Activated CD4-positive, alpha-beta T cell treated with anti-CD3 and anti-CD28 coated beads for 48 hours (primary cell): ENCODE measurements at regions not wholly inside any gene's neighbourhood (a gene's known extent, or its start where the extent isn't known, plus 50 kb on each side); places are given as distances from the start of the nearest gene placed in this dataset.
"Not testable (repeated sequence)": the region's sequence is repeated elsewhere in the genome, so short reads cannot be mapped to it uniquely, and the experiment has no call there.

ENCODE experiments used
- DNase-seq: peaks from one replicate; pipeline ENCODE4 v3.0.0-alpha.2; 2020

GRCh38 chr21:15558884-15559283, 170.9 kb upstream of the USP25 start:
- no peak for DNase-seq

GRCh38 chr21:15559660-15560059, 170.1 kb upstream of the USP25 start:
- DNase-seq, result no peak

GRCh38 chr21:15560383-15561056, 169.3 kb upstream of the USP25 start:
- DNase-seq, result peak; percentile 14

- no peak for DNase-seq
These were observed 167.0 kb upstream of the USP25 start for GRCh38 chr21:15562748-15563147.

- no peak for DNase-seq
These were observed 164.9 kb upstream of the USP25 start for GRCh38 chr21:15564907-15565306.

GRCh38 chr21:15566703-15567102, 163.1 kb upstream of the USP25 start:
- DNase-seq, result no peak

GRCh38 chr21:15567191-15567590, 162.6 kb upstream of the USP25 start:
- no peak for DNase-seq

GRCh38 chr21:15568516-15568915, 161.3 kb upstream of the USP25 start:
- no peak for DNase-seq

GRCh38 chr21:15586752-15587427, 142.9 kb upstream of the USP25 start:
- no peak for DNase-seq

- no peak for DNase-seq
These were observed 137.4 kb upstream of the USP25 start for GRCh38 chr21:15592271-15592860.

- no peak for DNase-seq
These were observed 136.8 kb upstream of the USP25 start for GRCh38 chr21:15592957-15593356.

GRCh38 chr21:15601390-15601789, 128.4 kb upstream of the USP25 start:
- DNase-seq, result no peak

GRCh38 chr21:15604413-15604812, 125.4 kb upstream of the USP25 start:
- no peak for DNase-seq

- DNase-seq, result no peak
These were observed 115.0 kb upstream of the USP25 start for GRCh38 chr21:15614766-15615165.

- no peak for DNase-seq
These were observed 112.8 kb upstream of the USP25 start for GRCh38 chr21:15616864-15617574.

- no peak for DNase-seq
These were observed 111.8 kb upstream of the USP25 start for GRCh38 chr21:15617964-15618363.

GRCh38 chr21:15620892-15621291, 108.9 kb upstream of the USP25 start:
- DNase-seq, result no peak

GRCh38 chr21:15624646-15625045, 105.1 kb upstream of the USP25 start:
- DNase-seq, result no peak

- no peak for DNase-seq
These were observed 104.4 kb upstream of the USP25 start for GRCh38 chr21:15625363-15625762.

- no peak for DNase-seq
These were observed 103.8 kb upstream of the USP25 start for GRCh38 chr21:15626031-15626430.

- no peak for DNase-seq
These were observed 102.8 kb upstream of the USP25 start for GRCh38 chr21:15627011-15627410.

GRCh38 chr21:15627823-15628222, 102.0 kb upstream of the USP25 start:
- no peak for DNase-seq

- no peak for DNase-seq
These were observed 98.4 kb upstream of the USP25 start for GRCh38 chr21:15631342-15631741.

GRCh38 chr21:15634541-15634940, 95.2 kb upstream of the USP25 start:
- not testable (repeated sequence) for DNase-seq
